ENCODE measurements at regions not wholly inside any gene's neighbourhood (a gene's known extent, or its start where the extent isn't known, plus 50 kb on each side); places are given as distances from the start of the nearest gene placed in this dataset.

- no peak for DNase-seq
Measured at GRCh38 chr3:117322866-117323265, 613.3 kb downstream of the TUSC7 start.

GRCh38 chr3:117346901-117347300, 637.3 kb downstream of the TUSC7 start:
- DNase-seq, result peak; percentile 9

GRCh38 chr3:117348884-117349283, 639.3 kb downstream of the TUSC7 start:
- DNase-seq, result no peak

DNA sequence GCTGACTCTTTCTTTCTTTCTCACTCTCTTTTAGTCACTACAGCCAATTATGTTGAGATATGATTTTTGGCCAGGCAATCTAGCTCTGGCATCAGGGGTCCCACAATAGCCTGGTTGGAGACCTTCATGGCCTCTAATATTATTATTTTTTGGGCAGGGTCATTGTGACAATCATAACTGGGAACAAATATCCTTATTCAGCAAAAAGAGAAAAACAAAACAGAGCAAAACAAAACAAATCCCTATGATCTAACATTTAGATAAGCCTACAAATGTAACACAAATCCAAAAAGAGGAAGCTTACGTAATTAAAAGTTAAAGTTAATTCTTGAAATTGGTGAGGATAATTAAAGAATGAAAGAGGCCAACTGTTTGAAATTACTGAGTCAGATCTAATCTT, 640.0 kb downstream of the TUSC7 start:
- DNase-seq, result no peak

GRCh38 chr3:117350371-117350770, 640.8 kb downstream of the TUSC7 start:
- no peak for DNase-seq

DNA sequence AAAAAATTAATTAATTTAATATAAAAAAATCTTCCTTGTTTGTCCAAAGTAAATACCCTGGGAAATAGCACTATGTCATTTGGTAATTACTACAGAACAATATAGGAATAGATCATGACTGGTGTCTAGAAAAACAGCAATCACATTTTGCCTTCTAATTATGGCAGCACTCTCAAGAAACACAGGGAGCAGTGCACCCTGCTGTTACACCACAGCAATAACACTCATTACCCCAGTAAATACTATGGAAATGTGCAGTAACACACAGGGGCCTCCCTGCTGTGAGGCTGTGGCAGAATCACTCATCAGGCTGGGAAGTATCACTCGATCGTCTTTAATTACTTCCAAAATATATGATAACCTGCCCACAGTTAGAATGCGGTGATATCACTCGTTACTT, 646.0 kb downstream of the TUSC7 start:
- peak; percentile 26 for DNase-seq

- no peak for DNase-seq
Measured at GRCh38 chr3:117356091-117356705, 646.6 kb downstream of the TUSC7 start.

GRCh38 chr3:117358717-117359314, 649.2 kb downstream of the TUSC7 start:
- no peak for DNase-seq

DNA sequence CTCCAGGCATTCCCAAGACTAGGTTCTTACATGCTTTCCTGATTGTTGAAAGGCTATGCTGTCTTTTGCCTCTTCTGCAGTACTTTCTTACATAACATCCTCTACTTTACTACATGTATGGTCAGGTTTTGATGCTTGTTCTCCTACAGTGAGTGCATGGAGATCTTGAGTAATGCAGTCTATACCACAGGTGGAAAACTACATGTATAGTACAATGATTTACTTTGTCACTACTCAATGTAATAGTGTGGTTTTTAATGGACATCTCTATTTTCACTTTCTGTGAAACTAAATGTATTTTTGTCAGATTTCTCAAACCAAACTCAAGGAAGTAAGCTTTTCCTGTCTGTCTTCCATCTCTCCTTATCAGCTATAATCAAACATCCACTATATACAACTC, 657.0 kb downstream of the TUSC7 start:
- no peak for DNase-seq

- no peak for DNase-seq
Measured at GRCh38 chr3:117367861-117368260, 658.3 kb downstream of the TUSC7 start.

DNA sequence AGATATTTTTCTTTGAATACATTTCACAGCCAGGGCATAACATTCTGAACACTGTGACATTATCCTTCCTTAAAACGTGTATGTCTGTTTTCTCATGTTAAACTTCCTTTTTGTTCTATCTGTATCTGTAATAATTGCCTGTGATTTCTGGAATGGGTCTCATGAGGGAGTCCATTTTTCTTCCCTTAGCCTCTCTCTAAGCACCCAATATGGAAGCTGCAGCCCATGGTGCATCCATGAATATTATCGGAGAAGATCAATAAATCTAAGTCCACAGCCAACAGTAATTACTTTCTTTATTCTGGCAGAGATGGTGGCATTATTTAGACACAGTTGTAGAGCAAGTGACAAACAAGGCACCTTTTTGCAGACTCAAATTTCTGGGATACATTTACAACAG, 671.1 kb downstream of the TUSC7 start:
- DNase-seq, result no peak

DNA sequence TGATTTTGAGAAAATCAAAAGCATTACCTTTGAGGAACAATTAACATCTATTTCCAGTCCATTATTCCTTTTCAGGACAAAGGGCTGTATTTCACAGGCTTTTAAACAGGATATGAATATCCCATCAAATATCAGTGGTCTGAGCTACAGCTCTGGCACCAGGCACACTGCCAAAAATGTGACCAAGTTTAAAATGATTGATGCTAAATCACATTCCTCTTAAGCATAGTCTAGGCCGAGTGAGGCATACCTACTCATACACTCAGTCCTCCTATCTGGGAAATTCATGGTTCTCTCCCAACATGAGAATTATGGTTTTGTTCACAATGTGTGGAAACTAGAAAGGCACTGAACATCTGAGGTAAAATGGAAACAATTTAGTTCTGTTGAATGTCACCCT, 683.5 kb downstream of the TUSC7 start:
- no peak for DNase-seq

DNA sequence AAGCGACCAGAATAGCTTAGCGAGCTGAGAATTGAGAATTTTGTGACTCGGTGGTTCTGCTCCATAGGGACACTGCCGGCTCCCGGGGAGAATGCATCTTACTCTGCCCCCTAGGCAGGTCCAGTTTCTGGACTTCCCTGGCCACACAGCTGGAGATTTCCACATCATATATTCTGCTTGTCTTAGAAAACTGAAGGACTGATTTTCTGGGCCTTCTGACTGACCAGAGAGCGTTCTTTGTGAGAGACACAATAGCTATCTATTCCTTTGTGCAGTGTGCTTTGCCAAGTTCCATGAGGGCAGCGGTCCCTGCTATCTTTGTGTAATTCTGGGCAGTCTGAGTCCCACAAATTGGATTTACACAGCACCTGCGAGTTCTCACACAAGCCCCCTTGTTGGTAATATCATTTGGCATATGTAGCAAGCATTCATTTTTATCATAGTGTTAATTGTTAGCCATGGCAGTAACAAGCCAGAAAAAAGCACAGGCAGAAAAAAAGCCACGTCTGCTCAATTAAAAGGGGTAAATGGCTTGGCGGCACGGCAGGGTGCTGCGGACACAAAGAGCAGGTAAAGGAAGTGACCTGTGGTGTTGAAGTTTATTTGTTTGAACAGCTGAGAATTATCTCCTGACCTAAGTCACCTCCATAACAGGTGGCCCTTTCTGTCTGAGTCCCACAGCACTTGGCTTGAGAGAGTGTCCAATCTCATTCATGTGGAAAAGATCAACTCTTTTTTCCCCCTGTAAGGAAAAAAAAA, 688.7 kb downstream of the TUSC7 start:
- no peak for DNase-seq

GRCh38 chr3:117399311-117400078, 689.9 kb downstream of the TUSC7 start:
- DNase-seq, result no peak

DNA sequence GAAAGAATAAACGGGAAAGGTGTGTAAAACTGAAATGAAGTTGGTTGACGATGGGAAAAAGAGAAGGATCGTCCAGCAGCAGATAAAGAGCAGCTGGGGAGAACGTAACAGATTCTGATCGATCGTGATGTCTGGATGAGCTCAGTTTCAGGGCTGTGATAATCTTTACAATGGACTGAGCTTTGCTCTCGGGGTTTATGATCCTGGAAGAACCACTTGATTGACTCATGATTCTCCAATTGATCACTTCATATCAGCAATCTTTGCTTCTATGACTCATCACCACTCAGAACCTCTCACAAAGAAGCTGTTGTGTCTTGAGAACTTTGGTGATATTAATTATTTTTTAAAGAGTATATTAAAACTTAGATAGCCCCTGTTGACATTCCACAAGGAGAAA, 690.7 kb downstream of the TUSC7 start:
- no peak for DNase-seq

- peak; percentile 85 for DNase-seq
Measured at GRCh38 chr3:117404141-117404540, 694.6 kb downstream of the TUSC7 start.

- DNase-seq, result no peak
Measured at GRCh38 chr3:117404730-117405129, 695.2 kb downstream of the TUSC7 start.

DNA sequence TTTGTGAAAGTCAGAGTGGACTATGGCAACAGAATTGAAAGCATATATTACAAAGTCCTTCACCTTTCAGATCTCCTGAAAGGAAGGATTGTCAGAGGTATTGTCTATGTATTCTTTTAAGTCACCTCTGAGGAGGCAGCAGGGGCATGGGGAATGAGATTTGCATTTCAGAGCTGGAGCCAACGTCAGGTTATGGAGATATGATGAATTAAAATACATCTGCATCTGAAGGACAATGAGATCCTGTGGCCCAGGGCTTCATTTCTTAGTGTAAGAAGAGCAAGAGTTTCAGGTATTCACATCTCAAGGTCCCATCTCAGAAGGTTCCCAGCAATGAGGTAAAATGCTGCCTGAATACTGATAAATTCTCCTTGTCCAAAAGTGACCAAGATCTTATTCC, 695.8 kb downstream of the TUSC7 start:
- no peak for DNase-seq

DNA sequence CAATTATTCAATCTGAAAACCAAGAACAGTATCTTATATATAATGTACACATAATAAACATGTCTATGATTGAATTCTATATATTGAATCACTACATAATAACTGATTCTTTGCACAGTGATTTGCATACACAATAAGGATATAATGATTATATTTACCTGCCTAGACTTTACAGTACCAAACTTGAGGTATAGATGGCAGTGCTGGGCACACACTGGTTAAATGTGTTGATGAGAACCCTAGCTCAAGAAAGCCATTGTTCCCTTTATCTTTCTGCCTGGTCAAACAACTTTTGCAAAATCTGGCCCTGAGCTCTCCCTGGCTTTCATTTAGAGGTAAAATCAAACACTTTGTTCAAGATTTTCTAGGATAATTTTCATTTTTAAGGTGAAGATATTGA, 697.7 kb downstream of the TUSC7 start:
- peak; percentile 21 for DNase-seq

DNA sequence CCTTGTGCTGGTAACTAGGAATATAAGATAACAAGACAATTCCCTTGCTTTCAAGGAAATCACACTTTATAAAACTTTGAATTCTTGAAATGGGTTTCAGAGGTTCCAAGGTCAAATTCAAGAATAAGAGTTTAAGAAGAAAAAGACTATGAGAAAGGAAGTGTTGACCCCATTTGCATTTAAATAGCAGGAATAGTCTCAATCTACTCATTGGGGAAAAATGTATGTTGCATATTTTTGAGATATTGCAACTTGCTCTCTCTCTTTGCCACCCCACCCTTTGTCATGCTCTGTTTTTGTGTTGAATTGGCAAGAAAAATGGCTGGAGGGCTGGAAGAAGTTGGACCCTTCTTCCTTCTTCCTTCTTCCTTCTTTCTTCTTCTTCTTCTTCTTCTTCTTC, 699.2 kb downstream of the TUSC7 start:
- DNase-seq, result no peak

- no peak for DNase-seq
Measured at GRCh38 chr3:117409256-117409655, 699.7 kb downstream of the TUSC7 start.

DNA sequence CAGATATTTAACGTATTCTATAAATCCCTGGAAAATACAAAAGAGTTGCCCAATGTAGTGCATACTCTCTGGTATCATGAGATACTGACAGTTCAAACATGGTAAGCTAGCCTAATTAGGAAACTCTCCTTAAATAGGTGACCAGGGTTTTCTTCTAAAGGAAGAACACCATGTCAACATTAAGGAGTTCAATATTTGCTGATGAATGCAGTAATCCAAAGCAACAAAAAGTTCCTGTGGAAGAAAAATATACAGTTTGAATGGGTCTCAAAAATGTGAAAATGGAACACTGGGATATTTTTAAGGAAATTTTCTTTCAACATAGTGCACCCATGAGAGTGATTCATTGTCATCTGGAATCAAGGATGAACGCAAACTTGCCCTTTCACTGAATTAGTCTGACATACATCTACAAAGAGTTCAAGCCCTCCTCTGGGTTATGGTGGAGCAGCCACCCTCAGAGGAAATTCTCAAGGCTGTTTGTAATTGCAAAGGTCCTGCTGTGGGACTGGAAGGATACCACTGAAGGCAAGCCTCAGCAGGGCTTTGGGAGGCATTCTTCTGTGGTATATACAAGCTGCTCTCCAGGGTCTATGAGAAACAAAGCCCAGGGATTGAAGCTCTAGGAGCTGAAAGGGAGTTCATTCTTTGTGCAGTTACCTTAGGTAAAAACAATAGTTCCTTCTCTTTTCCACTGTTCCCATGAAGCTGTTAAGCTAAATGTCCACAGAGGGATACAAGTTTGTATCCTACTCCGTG, 700.3 kb downstream of the TUSC7 start:
- no peak for DNase-seq

DNA sequence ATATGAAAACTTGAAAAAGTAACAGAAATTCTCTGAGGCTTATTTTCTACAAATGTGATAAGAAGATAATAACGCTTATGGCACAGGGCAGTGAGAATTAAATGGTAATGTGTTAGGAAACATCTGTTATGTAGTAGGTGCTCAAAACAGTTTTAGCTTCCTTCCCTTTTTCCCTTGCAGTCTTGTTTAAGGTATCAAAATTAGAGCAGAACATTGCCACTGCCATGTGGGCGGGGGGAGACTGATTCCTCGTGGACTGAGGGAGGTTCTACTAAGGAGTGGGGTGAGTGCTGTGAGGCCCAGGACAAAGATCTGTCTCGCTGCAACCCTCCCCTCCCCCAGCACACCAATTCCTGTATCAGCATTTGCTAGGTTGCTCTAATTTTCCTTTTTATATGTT, 702.4 kb downstream of the TUSC7 start:
- DNase-seq, result peak; percentile 14

Data from inflammatory macrophage treated with lipopolysaccharide for 4 hours (primary cell).